Mesendoderm (in vitro differentiated cells): ENCODE measurements at regions not wholly inside any gene's neighbourhood (a gene's known extent, or its start where the extent isn't known, plus 50 kb on each side); places are given as distances from the start of the nearest gene placed in this dataset.
"Not testable (repeated sequence)": the region's sequence is repeated elsewhere in the genome, so short reads cannot be mapped to it uniquely, and the experiment has no call there.

Experiments used
- DNase-seq: peaks from one replicate; pipeline ENCODE4 v3.0.0; 2013
- H2AK5ac ChIP-seq: 2 replicates; pipeline ENCODE4 v1.6.1; 2013; ENCODE audit warnings: low read length, inconsistent platforms
- H2BK120ac ChIP-seq: 2 replicates; pipeline ENCODE4 v1.6.1; 2013; ENCODE audit warnings: low read depth, mild to moderate bottlenecking, low read length, moderate library complexity, mixed read lengths
- H2BK15ac ChIP-seq: replicated peaks from 2 replicates; pipeline ENCODE4 v1.6.1; 2013; ENCODE audit warnings: low read depth, mild to moderate bottlenecking, moderate library complexity
- H2BK5ac ChIP-seq: 2 replicates; pipeline ENCODE4 v1.6.1; 2013; ENCODE audit warnings: low read length, inconsistent platforms
- H3K18ac ChIP-seq: 2 replicates; pipeline ENCODE4 v1.6.1; 2013; ENCODE audit warnings: mild to moderate bottlenecking, low read length, mixed read lengths
- H3K23ac ChIP-seq: one replicate; pipeline ENCODE4 v1.6.1; 2013; ENCODE audit warnings: low read length
- H3K27ac ChIP-seq: 2 replicates; pipeline ENCODE4 v1.5.1; 2013; ENCODE audit warnings: low read depth, mild to moderate bottlenecking, inconsistent platforms, low read length, moderate library complexity
- H3K27me3 ChIP-seq: 2 replicates; pipeline ENCODE4 v1.6.1; 2013; ENCODE audit warnings: low read length, control low read depth, mild to moderate bottlenecking, inconsistent platforms; ENCODE audit not compliant: insufficient read depth, poor library complexity
- H3K36me3 ChIP-seq: 2 replicates; pipeline ENCODE4 v1.6.1; 2013; ENCODE audit warnings: low read length, inconsistent platforms; ENCODE audit not compliant: control insufficient read depth, insufficient read depth
- H3K4ac ChIP-seq: one replicate; pipeline ENCODE4 v1.6.1; 2013; ENCODE audit warnings: low read depth, mild to moderate bottlenecking, low read length, moderate library complexity
- H3K4me1 ChIP-seq: 2 replicates; pipeline ENCODE4 v1.6.1; 2013; ENCODE audit warnings: low read depth, low read length, inconsistent platforms; ENCODE audit not compliant: control insufficient read depth
- H3K4me2 ChIP-seq: 2 replicates; pipeline ENCODE4 v1.6.1; 2013; ENCODE audit warnings: low read length
- H3K4me3 ChIP-seq: 2 replicates; pipeline ENCODE4 v1.5.1; 2013; ENCODE audit warnings: mild to moderate bottlenecking, low read length
- H3K56ac ChIP-seq: one replicate; pipeline ENCODE4 v1.6.1; 2013; ENCODE audit warnings: low read length
- H3K79me1 ChIP-seq: 2 replicates; pipeline ENCODE4 v1.6.1; 2013; ENCODE audit warnings: low read length, inconsistent platforms
- H3K79me2 ChIP-seq: 2 replicates; pipeline ENCODE4 v1.6.1; 2013; ENCODE audit warnings: mild to moderate bottlenecking, low read length; ENCODE audit not compliant: control insufficient read depth, insufficient read depth
- H3K9ac ChIP-seq: 2 replicates; pipeline ENCODE4 v1.6.1; 2013; ENCODE audit warnings: low read length, inconsistent platforms
- H4K5ac ChIP-seq: one replicate; pipeline ENCODE4 v1.6.1; 2013; ENCODE audit warnings: low read length
- H4K8ac ChIP-seq: one replicate; pipeline ENCODE4 v1.6.1; 2013; ENCODE audit warnings: low read depth, mild to moderate bottlenecking, control low read depth, low read length, moderate library complexity
- WGBS: extraction: QIAGEN DNeasy Blood & Tissue Kit; methylation state at CpG from one replicate; pipeline ENCODE4 v1.1.7; 2013; ENCODE audit warnings: low lambda C conversion rate, missing lambda C conversion rate; ENCODE audit not compliant: insufficient coverage; ENCODE audit errors: extremely low coverage; 5-methylcytosine and 5-hydroxymethylcytosine counted together

DNA sequence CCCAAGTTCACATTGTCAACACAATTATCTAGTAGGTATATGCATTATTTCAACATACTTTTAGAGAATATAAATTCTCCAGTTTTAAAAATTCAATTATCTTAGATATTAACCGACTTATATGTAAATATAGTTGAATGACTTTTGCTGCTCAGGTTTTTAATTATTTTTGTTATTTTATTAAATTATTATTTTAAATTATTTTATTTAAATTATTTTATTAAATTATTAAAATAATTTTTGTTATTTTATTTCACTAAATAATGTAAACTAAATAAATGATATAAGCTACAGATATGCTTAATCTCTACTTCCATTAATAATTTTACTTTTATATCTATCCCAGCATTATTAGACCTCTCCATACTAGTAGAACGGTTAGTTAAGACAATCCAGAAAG lies 544.3 kb upstream of the ARRDC3 start:
- H3K4me3 ChIP-seq, result no peak overlapping the region
- H4K8ac ChIP-seq, result no peak overlapping the region
- WGBS, result no CpG with 5 or more reads among the region's 2 CpGs
- DNase-seq, result no peak
- no peak overlapping the region for H3K27ac ChIP-seq
- no peak overlapping the region for H3K23ac ChIP-seq
- H3K9ac ChIP-seq, result no peak overlapping the region
- H2BK15ac ChIP-seq, result no peak overlapping the region
- no peak overlapping the region for H3K18ac ChIP-seq
- no peaks in the 10 kb centered on the region for H3K27me3 ChIP-seq
- H3K56ac ChIP-seq, result no peak overlapping the region
- H2AK5ac ChIP-seq, result no peak overlapping the region
- H4K5ac ChIP-seq, result no peak overlapping the region
- H3K36me3 ChIP-seq, result no peaks in the 10 kb centered on the region
- H2BK5ac ChIP-seq, result no peak overlapping the region
- no peak overlapping the region for H3K4ac ChIP-seq
- no peak overlapping the region for H3K4me2 ChIP-seq
- no peaks in the 10 kb centered on the region for H3K79me1 ChIP-seq
- no peaks in the 10 kb centered on the region for H3K4me1 ChIP-seq
- H2BK120ac ChIP-seq, result no peak overlapping the region
- no peaks in the 10 kb centered on the region for H3K79me2 ChIP-seq

- Histone ChIP-seq H3K18ac (no peak overlapping the region), H3K4me1 (no peaks in the 10 kb centered on the region), H3K27ac (no peak overlapping the region), H3K79me1 (no peaks in the 10 kb centered on the region), H3K36me3 (no peaks in the 10 kb centered on the region), H4K5ac (no peak overlapping the region), H2BK120ac (no peak overlapping the region), H3K4me2 (no peak overlapping the region), H2AK5ac (no peak overlapping the region), H3K4ac (no peak overlapping the region), H3K9ac (no peak overlapping the region), H2BK15ac (no peak overlapping the region), H3K23ac (no peak overlapping the region), H3K79me2 (no peaks in the 10 kb centered on the region), H2BK5ac (no peak overlapping the region), H3K27me3 (no peaks in the 10 kb centered on the region), H4K8ac (no peak overlapping the region), H3K56ac (no peak overlapping the region), H3K4me3 (no peak overlapping the region)
- DNase-seq, result no peak
- no CpG with 5 or more reads among the region's 1 CpG for WGBS
These were observed 542.1 kb upstream of the ARRDC3 start for GRCh38 chr5:91925249-91925648.

- H3K4ac ChIP-seq, H4K5ac ChIP-seq, H3K23ac ChIP-seq, H2BK15ac ChIP-seq, H3K4me3 ChIP-seq, H2AK5ac ChIP-seq, H3K56ac ChIP-seq, DNase-seq, H2BK120ac ChIP-seq, H3K27ac ChIP-seq, H3K27me3 ChIP-seq, H3K4me2 ChIP-seq, H3K9ac ChIP-seq, H3K18ac ChIP-seq, H3K79me1 ChIP-seq, H4K8ac ChIP-seq, H3K4me1 ChIP-seq, H3K79me2 ChIP-seq, H3K36me3 ChIP-seq, H2BK5ac ChIP-seq: not testable (repeated sequence)
- no CpG with 5 or more reads among the region's 51 CpGs for WGBS
These were observed 534.1 kb upstream of the ARRDC3 start for GRCh38 chr5:91917037-91917814.

DNA sequence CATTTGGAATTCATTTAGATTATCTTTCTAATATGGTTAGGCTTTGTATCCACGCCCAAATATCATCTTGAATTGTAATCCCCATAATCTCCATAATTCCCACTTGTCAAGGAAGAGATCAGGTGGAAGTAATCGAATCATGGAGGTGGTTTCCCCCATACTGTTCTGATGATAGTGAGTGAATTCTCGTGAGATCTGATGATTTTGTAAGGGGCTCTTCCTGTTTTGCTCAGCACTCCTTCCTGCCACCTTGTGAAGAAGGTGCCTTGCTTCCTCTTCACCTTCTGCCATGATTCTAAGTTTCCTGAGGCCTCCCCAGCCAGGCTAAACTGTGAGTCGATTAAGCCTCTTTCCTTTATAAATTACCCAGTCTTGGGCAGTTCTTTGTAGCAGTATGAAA lies 527.5 kb upstream of the ARRDC3 start:
- Histone ChIP-seq H2BK5ac (no peak overlapping the region), H3K4me3 (no peak overlapping the region), H3K4ac (no peak overlapping the region), H3K4me2 (no peak overlapping the region), H3K23ac (no peak overlapping the region), H3K27ac (no peak overlapping the region), H4K8ac (no peak overlapping the region), H3K79me2 (no peaks in the 10 kb centered on the region), H3K9ac (no peak overlapping the region), H3K56ac (no peak overlapping the region), H2BK15ac (no peak overlapping the region), H3K18ac (no peak overlapping the region), H3K4me1 (no peaks in the 10 kb centered on the region), H3K79me1 (no peaks in the 10 kb centered on the region), H3K27me3 (no peaks in the 10 kb centered on the region), H2AK5ac (no peak overlapping the region), H3K36me3 (no peaks in the 10 kb centered on the region), H4K5ac (no peak overlapping the region), H2BK120ac (no peak overlapping the region)
- DNase-seq, result no peak
- WGBS, result no CpG with 5 or more reads among the region's 4 CpGs

DNA sequence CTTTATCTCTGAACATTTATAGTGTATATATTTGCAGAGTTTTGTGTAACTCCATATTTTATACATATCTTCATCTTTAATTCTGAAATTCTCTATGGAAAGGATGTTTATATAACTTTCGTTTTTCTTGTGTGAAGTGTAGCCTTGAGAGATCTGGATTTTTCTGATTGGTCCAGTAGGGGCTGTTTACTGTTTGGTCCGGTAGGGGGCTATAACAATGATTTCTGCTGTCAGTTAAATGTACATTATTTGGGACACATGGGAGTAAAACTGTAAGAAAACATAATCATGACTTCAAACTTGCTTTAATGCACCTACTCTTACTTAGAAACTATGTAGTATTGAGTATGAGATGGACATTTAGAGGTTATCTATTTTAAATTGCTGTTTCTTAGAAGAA lies 527.1 kb upstream of the ARRDC3 start:
- no peak overlapping the region for H2AK5ac ChIP-seq
- H3K79me2 ChIP-seq, result no peaks in the 10 kb centered on the region
- no peak overlapping the region for H3K56ac ChIP-seq
- H2BK5ac ChIP-seq, result no peak overlapping the region
- H3K4me2 ChIP-seq, result no peak overlapping the region
- DNase-seq, result no peak
- H3K36me3 ChIP-seq, result no peaks in the 10 kb centered on the region
- H3K18ac ChIP-seq, result no peak overlapping the region
- H3K4me3 ChIP-seq, result no peak overlapping the region
- H4K8ac ChIP-seq, result no peak overlapping the region
- no peak overlapping the region for H4K5ac ChIP-seq
- no CpG with 5 or more reads among the region's 2 CpGs for WGBS
- H3K27ac ChIP-seq, result no peak overlapping the region
- no peaks in the 10 kb centered on the region for H3K4me1 ChIP-seq
- no peak overlapping the region for H3K9ac ChIP-seq
- H2BK120ac ChIP-seq, result no peak overlapping the region
- H3K4ac ChIP-seq, result no peak overlapping the region
- H3K27me3 ChIP-seq, result no peaks in the 10 kb centered on the region
- no peak overlapping the region for H3K23ac ChIP-seq
- no peak overlapping the region for H2BK15ac ChIP-seq
- H3K79me1 ChIP-seq, result no peaks in the 10 kb centered on the region

- Histone ChIP-seq H3K79me1 (no peaks in the 10 kb centered on the region), H3K79me2 (no peaks in the 10 kb centered on the region), H3K36me3 (no peaks in the 10 kb centered on the region), H3K23ac (no peak overlapping the region), H2AK5ac (no peak overlapping the region), H3K27ac (no peak overlapping the region), H3K27me3 (no peaks in the 10 kb centered on the region), H4K5ac (no peak overlapping the region), H2BK15ac (no peak overlapping the region), H3K18ac (no peak overlapping the region), H3K4ac (no peak overlapping the region), H4K8ac (peak overlapping the region; percentile 56), H3K4me1 (no peaks in the 10 kb centered on the region), H2BK5ac (no peak overlapping the region), H3K4me2 (no peak overlapping the region), H3K4me3 (no peak overlapping the region), H2BK120ac (no peak overlapping the region), H3K56ac (no peak overlapping the region), H3K9ac (no peak overlapping the region)
- WGBS, result no CpG with 5 or more reads among the region's 1 CpG
- DNase-seq, result no peak
These were observed 523.4 kb upstream of the ARRDC3 start for GRCh38 chr5:91906494-91906893.
